GM23248 (cell line): ENCODE measurements at regions not wholly inside any gene's neighbourhood (a gene's known extent, or its start where the extent isn't known, plus 50 kb on each side); places are given as distances from the start of the nearest gene placed in this dataset.
"Not testable (repeated sequence)": the region's sequence is repeated elsewhere in the genome, so short reads cannot be mapped to it uniquely, and the experiment has no call there.

Source experiments
- DNase-seq: peaks from one replicate; pipeline ENCODE4 v3.0.0-alpha.2; 2015
- H2AFZ ChIP-seq: fragments of 200-600 bp; sonication (generic); 2 replicates; pipeline ENCODE4 v1.6.1; 2016; ENCODE audit warnings: antibody characterized with exemption
- H3F3A ChIP-seq: fragments of 200-600 bp; sonication (generic); 2 replicates; pipeline ENCODE4 v1.6.1; 2016; ENCODE audit warnings: mild to moderate bottlenecking, antibody characterized with exemption, mixed run types; ENCODE audit not compliant: insufficient read depth
- H3K27ac ChIP-seq: fragments of 200-600 bp; sonication (generic); 2 replicates; pipeline ENCODE4 v1.5.1; 2016; ENCODE audit warnings: mild to moderate bottlenecking
- H3K27me3 ChIP-seq: fragments of 200-600 bp; sonication (generic); replicated peaks from 2 replicates; pipeline ENCODE4 v1.6.1; 2016; ENCODE audit warnings: mild to moderate bottlenecking; ENCODE audit not compliant: insufficient read depth
- H3K36me3 ChIP-seq: fragments of 200-600 bp; sonication (generic); 2 replicates; pipeline ENCODE4 v1.6.1; 2016; ENCODE audit warnings: low read depth, mild to moderate bottlenecking
- H3K4me1 ChIP-seq: fragments of 200-600 bp; sonication (generic); 2 replicates; pipeline ENCODE4 v1.6.1; 2016; ENCODE audit warnings: mild to moderate bottlenecking; ENCODE audit not compliant: insufficient read depth
- H3K4me2 ChIP-seq: fragments of 200-600 bp; sonication (generic); one replicate; pipeline ENCODE4 v1.6.1; 2016; ENCODE audit warnings: mild to moderate bottlenecking; ENCODE audit not compliant: unreplicated experiment
- H3K4me3 ChIP-seq: fragments of 200-600 bp; sonication (generic); 2 replicates; pipeline ENCODE4 v1.5.1; 2016; ENCODE audit warnings: mild to moderate bottlenecking
- H3K79me2 ChIP-seq: fragments of 200-600 bp; sonication (generic); 2 replicates; pipeline ENCODE4 v1.6.1; 2016; ENCODE audit warnings: mild to moderate bottlenecking; ENCODE audit not compliant: insufficient read depth
- H3K9ac ChIP-seq: fragments of 200-600 bp; sonication (generic); 2 replicates; pipeline ENCODE4 v1.6.1; 2016; ENCODE audit warnings: mild to moderate bottlenecking
- H3K9me2 ChIP-seq: fragments of 200-600 bp; sonication (generic); 2 replicates; pipeline ENCODE4 v1.6.1; 2016; ENCODE audit warnings: mixed run types, mild to moderate bottlenecking, moderate library complexity; ENCODE audit not compliant: insufficient read depth
- H3K9me3 ChIP-seq: fragments of 200-600 bp; sonication (generic); one replicate; pipeline ENCODE4 v1.6.1; 2017; ENCODE audit warnings: low read depth
- H4K20me1 ChIP-seq: fragments of 200-600 bp; sonication (generic); 2 replicates; pipeline ENCODE4 v1.6.0; 2016; ENCODE audit not compliant: insufficient read depth
- EZH2 ChIP-seq: fragments of 200-600 bp; sonication (generic); IDR thresholded peaks from 2 replicates; pipeline ENCODE4 v1.6.1; 2018; ENCODE audit warnings: antibody characterized with exemption, mild to moderate bottlenecking; ENCODE audit not compliant: insufficient read depth, poor library complexity, severe bottlenecking
- EZH2phosphoT487 ChIP-seq: fragments of 200-600 bp; sonication (generic); IDR thresholded peaks from 2 replicates; pipeline ENCODE4 v1.6.1; 2018; ENCODE audit warnings: antibody characterized with exemption, moderate library complexity, mild to moderate bottlenecking, low read depth; ENCODE audit not compliant: insufficient read depth
- WGBS, 2 experiments: methylation state at CpG; one replicate each; pipeline ENCODE4 v1.1.6; 2015 to 2017; ENCODE audit warnings: low lambda C conversion rate in 2 of 2, low coverage in 1 of 2; ENCODE audit errors: missing lambda C conversion rate in 2 of 2; 5-methylcytosine and 5-hydroxymethylcytosine counted together
- in situ Hi-C: fragments of 300-500 bp; cut with MboI; formaldehyde crosslinking; loops from 2 replicates; pipeline ENCODE4 v1.15.0; 2020

DNA sequence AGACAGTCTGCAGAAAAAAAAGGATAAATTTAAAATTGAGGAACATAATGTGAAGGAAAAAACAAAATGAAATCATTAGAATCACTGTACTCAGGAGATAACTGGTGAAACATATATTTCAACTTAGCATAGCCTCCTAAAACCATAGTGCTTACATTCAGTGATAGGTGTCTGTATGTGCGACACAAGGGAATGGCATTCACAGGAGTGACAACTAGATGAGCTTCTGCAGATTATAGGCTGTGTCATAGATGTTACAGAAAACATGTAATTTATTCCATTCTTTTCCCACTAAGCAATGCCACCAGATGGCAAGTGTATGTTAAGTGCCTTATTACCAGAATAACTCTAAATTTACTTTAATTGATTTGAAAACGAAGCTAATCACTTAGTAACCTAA, 960.0 kb upstream of the PCDH20 start:
- Histone ChIP-seq H2AFZ (no peak overlapping the region), H3K4me1 (no peaks in the 10 kb centered on the region), H3F3A (no peaks in the 10 kb centered on the region), H3K4me3 (no peak overlapping the region), H3K79me2 (no peaks in the 10 kb centered on the region), H3K9ac (no peak overlapping the region), H3K9me3 (no peaks in the 10 kb centered on the region), H3K9me2 (no peaks in the 10 kb centered on the region), H3K36me3 (no peaks in the 10 kb centered on the region), H3K4me2 (no peak overlapping the region), H3K27me3 (no peaks in the 10 kb centered on the region), H4K20me1 (no peaks in the 10 kb centered on the region; the same call in 1 of the 2 replicates), H3K27ac (no peak overlapping the region)
- WGBS, 2 experiments = 44 to 51% methylated on average over 2 of the region's 2 CpGs
- no peak for DNase-seq
- TF ChIP-seq EZH2phosphoT487 (no peak), EZH2 (no peak)
- in situ Hi-C loops = no loop called here

- Histone ChIP-seq H2AFZ (no peak overlapping the region), H3K4me1 (no peaks in the 10 kb centered on the region), H3F3A (no peaks in the 10 kb centered on the region), H3K4me2 (no peak overlapping the region), H3K27me3 (no peaks in the 10 kb centered on the region), H3K79me2 (no peaks in the 10 kb centered on the region), H3K9ac (no peak overlapping the region), H3K36me3 (no peaks in the 10 kb centered on the region), H3K27ac (no peak overlapping the region), H3K4me3 (no peak overlapping the region), H3K9me3 (no peaks in the 10 kb centered on the region), H4K20me1 (no peaks in the 10 kb centered on the region; the same call in 1 of the 2 replicates), H3K9me2 (no peaks in the 10 kb centered on the region)
- WGBS, 2 experiments = 38 to 39% methylated on average over 2 of the region's 2 CpGs
- TF ChIP-seq EZH2phosphoT487 = no peak
- TF ChIP-seq EZH2 = no peak
- no peak for DNase-seq
- in situ Hi-C loops = no loop called here
These were observed 956.1 kb upstream of the PCDH20 start for GRCh38 chr13:62371737-62372136.

- H4K20me1 ChIP-seq, H3K36me3 ChIP-seq, H3K79me2 ChIP-seq, DNase-seq, H3K4me3 ChIP-seq, H3F3A ChIP-seq, H3K27ac ChIP-seq, H3K4me2 ChIP-seq, H3K27me3 ChIP-seq, H2AFZ ChIP-seq, H3K4me1 ChIP-seq, H3K9me2 ChIP-seq, H3K9ac ChIP-seq, H3K9me3 ChIP-seq, in situ Hi-C loops: not testable (repeated sequence)
- WGBS, 2 experiments = 35 to 37% methylated on average over 3 of the region's 3 CpGs
These were observed 952.3 kb upstream of the PCDH20 start for GRCh38 chr13:62367971-62368370.

GRCh38 chr13:62360609-62361008, 945.0 kb upstream of the PCDH20 start:
- in situ Hi-C loops = no loop called here

GRCh38 chr13:62358646-62358932, 942.9 kb upstream of the PCDH20 start:
- H2AFZ ChIP-seq = no peak overlapping the region
- no peak overlapping the region for H3K4me2 ChIP-seq
- in situ Hi-C loops = no loop called here
- H4K20me1 ChIP-seq = no peaks in the 10 kb centered on the region
- no peak overlapping the region for H3K4me3 ChIP-seq
- no peaks in the 10 kb centered on the region for H3K4me1 ChIP-seq
- no peaks in the 10 kb centered on the region for H3F3A ChIP-seq
- no peaks in the 10 kb centered on the region for H3K9me3 ChIP-seq
- no peaks in the 10 kb centered on the region for H3K36me3 ChIP-seq
- no peaks in the 10 kb centered on the region for H3K9me2 ChIP-seq
- TF ChIP-seq EZH2 = no peak
- no peak for TF ChIP-seq EZH2phosphoT487
- H3K9ac ChIP-seq = no peak overlapping the region
- H3K27ac ChIP-seq = no peak overlapping the region
- no peaks in the 10 kb centered on the region for H3K27me3 ChIP-seq
- no peaks in the 10 kb centered on the region for H3K79me2 ChIP-seq
- DNase-seq = no peak

More at GRCh38 chr13:62360609-62361008, 945.0 kb upstream of the PCDH20 start:
- TF ChIP-seq EZH2phosphoT487 = no peak
- TF ChIP-seq EZH2 = no peak
- no peaks in the 10 kb centered on the region for H3K9me2 ChIP-seq
- H3K9me3 ChIP-seq = no peaks in the 10 kb centered on the region
- no peak overlapping the region for H3K27ac ChIP-seq
- no peak overlapping the region for H3K4me3 ChIP-seq
- H3K79me2 ChIP-seq = no peaks in the 10 kb centered on the region
- no peaks in the 10 kb centered on the region for H3K4me1 ChIP-seq
- H3K9ac ChIP-seq = no peak overlapping the region
- H3K4me2 ChIP-seq = no peak overlapping the region
- H3K27me3 ChIP-seq = no peaks in the 10 kb centered on the region
- no peaks in the 10 kb centered on the region for H3K36me3 ChIP-seq
- no peaks in the 10 kb centered on the region for H4K20me1 ChIP-seq
- no peaks in the 10 kb centered on the region for H3F3A ChIP-seq
- no peak overlapping the region for H2AFZ ChIP-seq
- DNase-seq = no peak
